ENCODE measurements at regions not wholly inside any gene's neighbourhood (a gene's known extent, or its start where the extent isn't known, plus 50 kb on each side); places are given as distances from the start of the nearest gene placed in this dataset.

- no peaks in the 10 kb centered on the region for H3K9me3 ChIP-seq (ENCODE audit: insufficient read depth, low read length)
- H3K9ac ChIP-seq (ENCODE audit: low read length) = no peak overlapping the region
Measured at GRCh38 chr6:48449002-48449401, 338.0 kb upstream of the PTCHD4 start.

GRCh38 chr6:48447251-48447650, 336.3 kb upstream of the PTCHD4 start:
- Histone ChIP-seq H2AFZ (ENCODE audit: low read depth, low read length, severe bottlenecking) (no peak overlapping the region), H4K20me1 (ENCODE audit: low read depth, low read length) (no peaks in the 10 kb centered on the region), H3K27me3 (ENCODE audit: low read length) (no peaks in the 10 kb centered on the region), H3K4me3 (ENCODE audit: insufficient read depth, low read length, poor library complexity, severe bottlenecking) (no peak overlapping the region), H3K27ac (ENCODE audit: low read depth, low read length) (no peak overlapping the region), H3K9ac (ENCODE audit: low read length) (no peak overlapping the region), H3K9me2 (replicated peaks; ENCODE audit: insufficient read depth, low read length) (no peaks in the 10 kb centered on the region), H3K36me3 (ENCODE audit: low read length) (no peaks in the 10 kb centered on the region), H3F3A (ENCODE audit: insufficient read depth) (no peaks in the 10 kb centered on the region), H3K9me3 (ENCODE audit: insufficient read depth, low read length) (no peaks in the 10 kb centered on the region), H3K4me2 (ENCODE audit: low read depth, low read length, poor library complexity, severe bottlenecking) (no peak overlapping the region), H3K79me2 (ENCODE audit: insufficient read depth, low read length) (no peaks in the 10 kb centered on the region)
- TF ChIP-seq EZH2phosphoT487 (conservative IDR thresholded peaks at IDR 0.05; ENCODE audit: low read length) = no peak
- no peak for TF ChIP-seq CTCF (IDR thresholded peaks at IDR 0.05; ENCODE audit: insufficient read depth, low read length, poor library complexity, severe bottlenecking)

More at GRCh38 chr6:48449002-48449401, 338.0 kb upstream of the PTCHD4 start:
- Histone ChIP-seq H2AFZ (ENCODE audit: low read depth, low read length, severe bottlenecking) (no peak overlapping the region), H3K36me3 (ENCODE audit: low read length) (no peaks in the 10 kb centered on the region), H3K27ac (ENCODE audit: low read depth, low read length) (no peak overlapping the region), H3K4me3 (ENCODE audit: insufficient read depth, low read length, poor library complexity, severe bottlenecking) (no peak overlapping the region), H3K4me2 (ENCODE audit: low read depth, low read length, poor library complexity, severe bottlenecking) (no peak overlapping the region), H3K79me2 (ENCODE audit: insufficient read depth, low read length) (no peaks in the 10 kb centered on the region), H3K9me2 (replicated peaks; ENCODE audit: insufficient read depth, low read length) (no peaks in the 10 kb centered on the region), H3F3A (ENCODE audit: insufficient read depth) (no peaks in the 10 kb centered on the region), H4K20me1 (ENCODE audit: low read depth, low read length) (no peaks in the 10 kb centered on the region), H3K27me3 (ENCODE audit: low read length) (no peaks in the 10 kb centered on the region)
- TF ChIP-seq CTCF (IDR thresholded peaks at IDR 0.05; ENCODE audit: insufficient read depth, low read length, poor library complexity, severe bottlenecking) = no peak
- TF ChIP-seq EZH2phosphoT487 (conservative IDR thresholded peaks at IDR 0.05; ENCODE audit: low read length) = no peak

DNA sequence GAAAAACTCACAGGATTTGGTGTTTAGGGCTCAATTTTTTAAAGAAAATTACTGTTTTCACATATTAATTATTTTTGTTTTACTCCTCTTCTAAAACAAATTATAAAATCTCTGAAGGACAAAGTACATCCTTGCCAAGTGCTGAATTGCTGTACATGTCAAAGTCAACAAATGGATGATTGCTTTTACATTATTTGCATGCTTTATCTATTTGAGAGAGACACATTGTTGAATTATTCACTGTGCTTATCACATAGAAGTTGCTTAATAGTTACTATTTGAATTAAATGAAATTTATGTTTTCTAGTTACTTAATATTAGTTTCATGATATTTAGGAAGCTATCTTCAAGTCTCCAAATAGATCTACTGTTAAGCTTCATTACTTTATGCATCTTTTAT, 318.6 kb upstream of the PTCHD4 start:
- H3K9me3 ChIP-seq (ENCODE audit: insufficient read depth, low read length) = no peaks in the 10 kb centered on the region
- no peak overlapping the region for H3K4me2 ChIP-seq (ENCODE audit: low read depth, low read length, poor library complexity, severe bottlenecking)

More for the DNA sequence above, 318.6 kb upstream of the PTCHD4 start:
- Histone ChIP-seq H4K20me1 (ENCODE audit: low read depth, low read length) (no peaks in the 10 kb centered on the region), H2AFZ (ENCODE audit: low read depth, low read length, severe bottlenecking) (no peak overlapping the region), H3K79me2 (ENCODE audit: insufficient read depth, low read length) (no peaks in the 10 kb centered on the region), H3F3A (ENCODE audit: insufficient read depth) (no peaks in the 10 kb centered on the region), H3K9ac (ENCODE audit: low read length) (no peak overlapping the region), H3K36me3 (ENCODE audit: low read length) (no peaks in the 10 kb centered on the region), H3K4me3 (ENCODE audit: insufficient read depth, low read length, poor library complexity, severe bottlenecking) (no peak overlapping the region), H3K27ac (ENCODE audit: low read depth, low read length) (no peak overlapping the region), H3K9me2 (replicated peaks; ENCODE audit: insufficient read depth, low read length) (no peaks in the 10 kb centered on the region), H3K27me3 (ENCODE audit: low read length) (no peaks in the 10 kb centered on the region)
- TF ChIP-seq CTCF (IDR thresholded peaks at IDR 0.05; ENCODE audit: insufficient read depth, low read length, poor library complexity, severe bottlenecking) = no peak
- no peak for TF ChIP-seq EZH2phosphoT487 (conservative IDR thresholded peaks at IDR 0.05; ENCODE audit: low read length)
